ENCODE measurements at regions not wholly inside any gene's neighbourhood (a gene's known extent, or its start where the extent isn't known, plus 50 kb on each side); places are given as distances from the start of the nearest gene placed in this dataset.

- Histone ChIP-seq H4K20me1 (ENCODE audit: low read depth, low read length) (no peaks in the 10 kb centered on the region), H3K27ac (ENCODE audit: low read depth, low read length) (no peak overlapping the region), H3F3A (ENCODE audit: insufficient read depth) (no peaks in the 10 kb centered on the region), H3K4me3 (ENCODE audit: insufficient read depth, low read length, poor library complexity, severe bottlenecking) (no peak overlapping the region), H2AFZ (ENCODE audit: low read depth, low read length, severe bottlenecking) (no peak overlapping the region), H3K4me2 (ENCODE audit: low read depth, low read length, poor library complexity, severe bottlenecking) (no peak overlapping the region), H3K79me2 (ENCODE audit: insufficient read depth, low read length) (no peaks in the 10 kb centered on the region), H3K9ac (ENCODE audit: low read length) (no peak overlapping the region), H3K9me3 (ENCODE audit: insufficient read depth, low read length) (no peaks in the 10 kb centered on the region), H3K36me3 (ENCODE audit: low read length) (no peaks in the 10 kb centered on the region), H3K9me2 (replicated peaks; ENCODE audit: insufficient read depth, low read length) (no peaks in the 10 kb centered on the region), H3K27me3 (ENCODE audit: low read length) (no peaks in the 10 kb centered on the region)
- TF ChIP-seq CTCF (IDR thresholded peaks at IDR 0.05; ENCODE audit: insufficient read depth, low read length, poor library complexity, severe bottlenecking) (no peak), EZH2phosphoT487 (conservative IDR thresholded peaks at IDR 0.05; ENCODE audit: low read length) (no peak)
These were observed 667.2 kb downstream of the DCDC2C start for GRCh38 chr2:4370422-4371090.

GRCh38 chr2:4381049-4381448 lies 677.7 kb downstream of the DCDC2C start:
- no peaks in the 10 kb centered on the region for H3K36me3 ChIP-seq (ENCODE audit: low read length)
- H3K4me2 ChIP-seq (ENCODE audit: low read depth, low read length, poor library complexity, severe bottlenecking), result no peak overlapping the region
- TF ChIP-seq EZH2phosphoT487 (conservative IDR thresholded peaks at IDR 0.05; ENCODE audit: low read length) (no peak), CTCF (IDR thresholded peaks at IDR 0.05; ENCODE audit: insufficient read depth, low read length, poor library complexity, severe bottlenecking) (no peak)
- no peak overlapping the region for H3K27ac ChIP-seq (ENCODE audit: low read depth, low read length)
- H4K20me1 ChIP-seq (ENCODE audit: low read depth, low read length), result no peaks in the 10 kb centered on the region
- no peaks in the 10 kb centered on the region for H3K79me2 ChIP-seq (ENCODE audit: insufficient read depth, low read length)
- no peak overlapping the region for H3K9ac ChIP-seq (ENCODE audit: low read length)
- H3F3A ChIP-seq (ENCODE audit: insufficient read depth), result no peaks in the 10 kb centered on the region
- no peaks in the 10 kb centered on the region for H3K27me3 ChIP-seq (ENCODE audit: low read length)
- H3K4me3 ChIP-seq (ENCODE audit: insufficient read depth, low read length, poor library complexity, severe bottlenecking), result no peak overlapping the region
- H3K9me2 ChIP-seq (replicated peaks; ENCODE audit: insufficient read depth, low read length), result no peaks in the 10 kb centered on the region
- no peak overlapping the region for H2AFZ ChIP-seq (ENCODE audit: low read depth, low read length, severe bottlenecking)
- H3K9me3 ChIP-seq (ENCODE audit: insufficient read depth, low read length), result no peaks in the 10 kb centered on the region

GRCh38 chr2:4381773-4382172 lies 678.4 kb downstream of the DCDC2C start:
- H3K9me2 ChIP-seq (replicated peaks; ENCODE audit: insufficient read depth, low read length), result no peaks in the 10 kb centered on the region
- TF ChIP-seq CTCF (IDR thresholded peaks at IDR 0.05; ENCODE audit: insufficient read depth, low read length, poor library complexity, severe bottlenecking), result no peak
- TF ChIP-seq EZH2phosphoT487 (conservative IDR thresholded peaks at IDR 0.05; ENCODE audit: low read length), result no peak
- no peaks in the 10 kb centered on the region for H4K20me1 ChIP-seq (ENCODE audit: low read depth, low read length)
- H3K4me2 ChIP-seq (ENCODE audit: low read depth, low read length, poor library complexity, severe bottlenecking), result no peak overlapping the region
- H2AFZ ChIP-seq (ENCODE audit: low read depth, low read length, severe bottlenecking), result no peak overlapping the region
- H3K9me3 ChIP-seq (ENCODE audit: insufficient read depth, low read length), result no peaks in the 10 kb centered on the region
- H3K4me3 ChIP-seq (ENCODE audit: insufficient read depth, low read length, poor library complexity, severe bottlenecking), result no peak overlapping the region
- H3F3A ChIP-seq (ENCODE audit: insufficient read depth), result no peaks in the 10 kb centered on the region
- no peaks in the 10 kb centered on the region for H3K79me2 ChIP-seq (ENCODE audit: insufficient read depth, low read length)
- H3K36me3 ChIP-seq (ENCODE audit: low read length), result no peaks in the 10 kb centered on the region
- H3K27ac ChIP-seq (ENCODE audit: low read depth, low read length), result no peak overlapping the region
- H3K27me3 ChIP-seq (ENCODE audit: low read length), result no peaks in the 10 kb centered on the region
- H3K9ac ChIP-seq (ENCODE audit: low read length), result no peak overlapping the region
